A673 (cell line): ENCODE measurements at regions not wholly inside any gene's neighbourhood (a gene's known extent, or its start where the extent isn't known, plus 50 kb on each side); places are given as distances from the start of the nearest gene placed in this dataset.

Source experiments
- EZH2 ChIP-seq: fragments of 200-600 bp; sonication (generic); IDR thresholded peaks from 2 replicates; pipeline ENCODE4 v1.6.1; 2017; ENCODE audit warnings: borderline replicate concordance, low read depth, mild to moderate bottlenecking, mixed read lengths, antibody characterized with exemption, low read length; ENCODE audit not compliant: poor library complexity, severe bottlenecking
- TF ChIP-seq, protein P1 (sequence below): fragments of 300-800, 200-600 bp; sonication (generic); conservative IDR thresholded peaks from 2 replicates; pipeline ENCODE4 v1.5.1; 2017; ENCODE audit warnings: low read depth, mild to moderate bottlenecking, antibody characterized with exemption, low read length, moderate library complexity, mixed read lengths

DNA sequence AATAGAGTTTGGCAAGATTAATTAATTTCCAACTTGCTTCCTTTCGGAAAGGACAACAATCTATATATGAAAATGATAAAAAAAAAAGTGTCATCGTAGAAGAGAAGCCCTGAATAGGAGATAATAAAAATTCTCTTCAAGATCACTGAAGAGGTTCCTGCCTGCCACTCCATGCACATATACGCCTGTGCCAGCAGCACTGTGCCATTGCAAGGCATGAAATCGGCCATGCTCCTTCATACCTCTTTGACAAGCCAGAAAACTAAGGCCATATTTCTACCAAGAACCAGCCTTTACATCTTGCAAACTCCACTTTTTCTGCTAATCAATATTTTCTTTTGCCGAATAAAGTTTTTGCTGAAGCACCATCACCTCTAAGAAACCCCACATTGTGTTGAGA, 365.5 kb downstream of the CXXC4 start:
- TF ChIP-seq EZH2, result no peak
- TF ChIP-seq, protein P1, sequence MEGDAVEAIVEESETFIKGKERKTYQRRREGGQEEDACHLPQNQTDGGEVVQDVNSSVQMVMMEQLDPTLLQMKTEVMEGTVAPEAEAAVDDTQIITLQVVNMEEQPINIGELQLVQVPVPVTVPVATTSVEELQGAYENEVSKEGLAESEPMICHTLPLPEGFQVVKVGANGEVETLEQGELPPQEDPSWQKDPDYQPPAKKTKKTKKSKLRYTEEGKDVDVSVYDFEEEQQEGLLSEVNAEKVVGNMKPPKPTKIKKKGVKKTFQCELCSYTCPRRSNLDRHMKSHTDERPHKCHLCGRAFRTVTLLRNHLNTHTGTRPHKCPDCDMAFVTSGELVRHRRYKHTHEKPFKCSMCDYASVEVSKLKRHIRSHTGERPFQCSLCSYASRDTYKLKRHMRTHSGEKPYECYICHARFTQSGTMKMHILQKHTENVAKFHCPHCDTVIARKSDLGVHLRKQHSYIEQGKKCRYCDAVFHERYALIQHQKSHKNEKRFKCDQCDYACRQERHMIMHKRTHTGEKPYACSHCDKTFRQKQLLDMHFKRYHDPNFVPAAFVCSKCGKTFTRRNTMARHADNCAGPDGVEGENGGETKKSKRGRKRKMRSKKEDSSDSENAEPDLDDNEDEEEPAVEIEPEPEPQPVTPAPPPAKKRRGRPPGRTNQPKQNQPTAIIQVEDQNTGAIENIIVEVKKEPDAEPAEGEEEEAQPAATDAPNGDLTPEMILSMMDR, result no peak
